DND-41 (cell line): ENCODE measurements at regions not wholly inside any gene's neighbourhood (a gene's known extent, or its start where the extent isn't known, plus 50 kb on each side); places are given as distances from the start of the nearest gene placed in this dataset.

Source experiments
- CTCF ChIP-seq: IDR thresholded peaks from 2 replicates; pipeline ENCODE4 v1.5.1; 2012; ENCODE audit warnings: borderline replicate concordance, low read length, moderate library complexity, mild to moderate bottlenecking; ENCODE audit not compliant: poor library complexity, severe bottlenecking; ENCODE audit errors: extremely low read depth
- EZH2 ChIP-seq: IDR thresholded peaks from 3 replicates; pipeline ENCODE4 v1.6.1; 2012; ENCODE audit warnings: borderline replicate concordance, low read depth, mild to moderate bottlenecking, moderate library complexity, low read length, inconsistent platforms; ENCODE audit not compliant: severe bottlenecking

DNA sequence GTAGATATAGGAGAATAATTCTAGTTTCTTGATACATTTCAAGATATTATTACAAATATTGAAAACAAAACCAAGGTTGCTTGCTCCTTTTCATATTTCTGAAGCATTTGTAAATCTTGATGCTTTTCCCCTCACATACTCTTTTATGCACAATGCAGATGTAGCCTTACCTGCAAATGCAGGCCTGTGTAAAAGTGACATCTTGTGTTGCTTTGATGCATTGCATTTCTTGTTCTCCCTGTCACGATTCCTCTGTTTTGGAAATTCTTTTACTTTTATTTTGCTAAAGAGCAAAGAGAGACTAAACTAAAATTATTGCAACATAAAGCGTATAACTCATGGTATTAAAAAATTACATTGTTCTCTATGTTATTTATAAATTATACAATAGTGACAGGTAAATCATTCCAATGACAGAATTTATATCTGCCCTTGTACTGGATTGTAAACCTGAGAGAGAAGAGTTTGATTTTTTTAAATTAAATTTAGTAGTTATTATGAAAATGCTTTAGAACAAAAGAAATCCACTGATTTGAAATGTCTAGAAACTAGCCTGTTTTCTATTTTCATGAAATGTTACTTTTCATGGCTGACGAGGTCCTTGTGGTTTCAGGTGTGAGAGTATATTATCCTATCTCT lies 970.0 kb downstream of the MAT2B start:
- peak; percentile 45 for TF ChIP-seq CTCF
- TF ChIP-seq EZH2: no peak
